ENCODE measurements at regions not wholly inside any gene's neighbourhood (a gene's known extent, or its start where the extent isn't known, plus 50 kb on each side); places are given as distances from the start of the nearest gene placed in this dataset.
"Not testable (repeated sequence)": the region's sequence is repeated elsewhere in the genome, so short reads cannot be mapped to it uniquely, and the experiment has no call there.

DNA sequence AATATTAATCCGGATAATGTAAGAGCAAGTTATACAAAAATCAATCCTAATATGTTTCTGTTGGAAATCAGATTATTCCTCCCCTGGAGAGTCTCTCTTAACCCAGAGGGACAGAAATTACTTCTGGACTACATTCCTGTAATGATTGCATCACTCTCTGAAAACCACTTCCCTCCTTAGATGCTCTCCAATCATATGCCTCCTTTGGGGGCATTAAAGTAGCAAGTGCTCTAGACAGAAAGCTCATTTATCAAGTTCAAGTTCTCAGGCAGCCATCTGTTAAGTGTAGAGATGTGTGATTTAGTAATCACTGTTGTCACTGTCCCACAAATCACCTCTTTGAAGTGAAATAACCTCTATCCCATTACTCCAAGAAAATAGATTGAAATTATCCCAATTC lies 247.1 kb downstream of the SLCO4C1 start:
- DNase-seq = no peak

GRCh38 chr5:102047073-102047472 lies 249.0 kb downstream of the SLCO4C1 start:
- not testable (repeated sequence) for DNase-seq

DNA sequence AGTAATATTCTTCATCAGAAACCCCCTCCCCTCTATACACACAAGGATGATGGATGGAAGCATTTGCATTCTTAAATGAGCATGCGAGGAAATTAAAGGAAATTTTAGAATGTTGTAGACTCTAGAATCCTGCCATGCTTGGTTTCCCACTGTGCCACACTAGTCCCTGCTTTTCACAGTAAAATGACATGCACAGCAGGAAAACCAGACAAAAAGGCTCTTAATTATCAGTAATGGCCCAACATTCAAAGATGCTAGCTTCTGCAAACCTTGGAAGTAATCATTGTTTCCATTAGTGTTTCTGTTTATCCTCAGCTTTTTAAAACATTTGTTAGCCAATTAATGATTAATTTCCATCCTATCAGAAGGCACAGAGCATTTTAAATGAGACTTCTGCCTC lies 255.8 kb downstream of the SLCO4C1 start:
- DNase-seq = no peak

DNA sequence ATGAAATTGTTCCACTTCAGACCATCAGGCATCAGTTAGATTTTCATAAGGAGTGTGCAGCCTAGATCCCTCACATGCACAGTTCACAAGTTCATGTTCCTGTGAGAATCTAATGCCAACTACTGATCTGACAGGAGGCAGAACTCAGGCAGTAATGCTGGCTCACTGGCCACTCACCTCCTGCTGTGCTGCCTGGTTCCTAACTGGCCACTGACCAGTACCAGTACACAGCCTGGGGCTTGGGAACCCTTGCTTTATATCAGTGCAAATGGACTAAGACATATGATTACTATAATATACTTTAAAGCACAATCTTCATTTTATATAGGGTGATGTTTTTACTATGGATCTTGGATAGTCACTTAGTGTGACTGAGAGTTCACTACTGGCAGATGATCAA lies 259.2 kb downstream of the SLCO4C1 start:
- DNase-seq = no peak

GRCh38 chr5:102031711-102032110 lies 264.4 kb downstream of the SLCO4C1 start:
- no peak for DNase-seq

DNA sequence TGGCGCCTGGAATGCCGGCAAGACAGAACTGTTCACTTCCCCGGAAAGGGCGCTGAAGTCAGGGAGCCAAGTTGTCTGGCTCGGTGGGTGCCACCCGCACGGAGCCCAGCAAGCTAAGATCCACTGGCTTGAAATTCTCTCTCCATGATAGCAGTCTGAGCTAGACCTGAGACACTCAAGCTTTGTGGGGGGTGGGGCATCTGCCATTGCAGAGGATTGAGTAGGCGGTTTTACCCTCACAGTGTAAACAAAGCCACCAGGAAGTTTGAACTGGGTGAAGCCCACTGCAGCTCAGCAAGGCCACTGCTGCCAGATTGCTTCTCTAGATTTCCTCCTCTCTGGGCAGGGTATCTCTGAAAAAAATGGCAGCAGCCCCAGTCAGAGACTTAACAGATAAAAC lies 277.4 kb downstream of the SLCO4C1 start:
- no peak for DNase-seq

GRCh38 chr5:102018279-102018678 lies 277.8 kb downstream of the SLCO4C1 start:
- no peak for DNase-seq

- no peak for DNase-seq
Measured at GRCh38 chr5:102014371-102014770, 281.7 kb downstream of the SLCO4C1 start.

GRCh38 chr5:102010644-102011043 lies 285.4 kb downstream of the SLCO4C1 start:
- DNase-seq = no peak

GRCh38 chr5:101997235-101997634 lies 298.8 kb downstream of the SLCO4C1 start:
- no peak for DNase-seq

GRCh38 chr5:101995585-101995984 lies 300.5 kb downstream of the SLCO4C1 start:
- DNase-seq = no peak

GRCh38 chr5:101991486-101991885 lies 304.6 kb downstream of the SLCO4C1 start:
- no peak for DNase-seq

- no peak for DNase-seq
Measured at GRCh38 chr5:101989659-101990058, 306.4 kb downstream of the SLCO4C1 start.

DNA sequence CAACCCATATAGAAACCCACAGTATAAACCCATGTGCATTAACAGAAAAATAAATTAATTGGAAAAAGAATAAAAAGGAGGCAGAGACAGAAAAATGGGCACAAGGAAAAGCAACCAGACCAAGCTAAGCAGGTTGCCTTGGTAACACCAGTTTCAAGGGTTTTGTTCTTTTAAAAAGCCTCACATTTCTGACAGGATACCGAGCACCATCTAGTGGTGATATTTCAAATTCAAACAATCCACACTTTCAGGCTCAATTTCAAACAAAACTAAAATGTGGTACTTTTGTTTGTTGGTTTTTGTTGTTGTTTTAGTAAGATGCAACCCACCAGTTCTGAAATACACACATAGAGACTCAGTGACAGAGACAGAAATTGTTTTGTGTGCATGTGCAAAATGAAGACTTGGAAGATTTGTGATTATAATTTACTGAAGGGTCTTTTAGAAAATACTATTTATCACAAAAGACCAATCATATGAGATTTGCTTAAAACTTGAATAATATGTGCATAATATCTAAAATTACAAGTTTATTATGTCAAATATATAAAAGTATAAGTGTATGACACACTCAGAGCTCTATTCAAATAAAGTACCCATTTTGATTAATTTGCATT lies 318.2 kb downstream of the SLCO4C1 start:
- no peak for DNase-seq

- DNase-seq = no peak
Measured at GRCh38 chr5:101976933-101977332, 319.2 kb downstream of the SLCO4C1 start.

DNA sequence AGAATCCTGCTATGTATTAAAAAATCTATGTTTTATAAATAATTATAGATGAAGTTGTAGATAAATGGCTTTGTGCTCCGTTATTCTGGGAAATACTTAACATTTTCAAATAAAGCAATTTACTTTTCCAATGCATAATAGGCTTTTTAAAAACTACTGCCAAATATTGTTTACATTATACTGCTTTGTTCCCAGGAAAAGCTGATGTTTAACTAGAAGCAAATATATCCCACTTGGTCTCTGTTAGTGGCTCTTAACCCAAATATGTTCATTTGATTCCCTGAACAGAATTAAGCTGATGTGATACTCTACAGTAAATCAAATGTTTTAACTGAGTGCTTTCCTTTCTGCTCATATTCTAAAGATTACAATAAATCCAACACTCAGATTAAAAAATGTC lies 326.3 kb downstream of the SLCO4C1 start:
- DNase-seq = no peak

GRCh38 chr5:101966476-101966875 lies 329.6 kb downstream of the SLCO4C1 start:
- DNase-seq = no peak

DNA sequence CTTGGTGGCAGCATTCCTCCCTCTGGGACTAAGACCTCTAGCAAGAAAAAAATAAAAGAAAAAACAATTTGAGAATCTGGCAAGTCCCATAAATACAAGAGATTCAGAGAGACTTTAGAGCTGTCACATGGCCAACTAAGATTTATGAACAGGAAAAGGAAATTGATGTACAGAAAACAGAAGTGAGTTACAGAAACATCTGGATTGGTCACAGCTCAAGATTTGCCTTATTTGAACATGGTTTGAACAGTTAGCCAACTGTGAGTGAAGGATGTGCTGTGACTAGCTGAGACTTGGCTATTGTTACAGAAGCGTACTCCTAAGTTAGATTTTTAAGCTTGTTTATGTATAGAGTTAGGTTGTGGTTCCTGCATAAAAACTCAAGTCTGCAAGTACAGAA lies 340.2 kb downstream of the SLCO4C1 start:
- no peak for DNase-seq

DNA sequence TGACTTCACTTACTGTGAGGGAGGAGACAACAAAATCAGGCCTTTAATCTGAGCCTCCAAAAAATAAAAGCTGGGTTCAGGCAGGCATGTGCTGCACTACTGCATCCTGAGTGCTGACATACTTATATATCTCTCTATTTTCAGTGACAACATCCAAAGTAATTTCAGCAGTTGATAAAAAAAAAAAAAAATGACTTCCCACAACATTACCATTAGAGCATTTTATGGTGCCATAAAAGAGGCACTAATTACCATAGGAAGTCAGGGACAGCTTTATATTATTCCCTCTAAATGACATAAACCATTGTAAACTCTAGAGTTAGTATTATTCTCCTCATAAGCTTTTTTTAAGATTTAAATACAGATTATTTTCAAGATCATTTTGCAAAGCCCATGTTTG lies 346.1 kb downstream of the SLCO4C1 start:
- DNase-seq = no peak

DNA sequence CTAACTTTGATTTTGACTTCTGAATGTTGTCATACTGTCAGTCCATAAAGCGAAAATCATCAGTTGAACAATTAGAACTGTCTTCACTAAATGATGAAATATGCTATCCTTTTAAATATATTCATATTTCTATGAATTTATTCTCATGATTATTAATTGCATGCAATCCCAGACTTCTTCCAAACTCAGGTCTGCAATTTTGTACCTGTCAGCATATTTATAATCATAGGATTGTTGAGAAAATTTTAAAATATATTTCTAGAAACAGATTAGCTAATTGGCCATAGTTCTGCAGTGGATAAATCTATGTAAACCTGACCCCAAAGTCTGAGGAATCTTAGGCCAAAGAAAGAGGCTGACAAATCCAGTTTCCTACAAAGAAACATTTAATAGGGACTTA lies 347.5 kb downstream of the SLCO4C1 start:
- DNase-seq = no peak

- DNase-seq = no peak
Measured at GRCh38 chr5:101943784-101944183, 352.3 kb downstream of the SLCO4C1 start.

GRCh38 chr5:101942321-101942882 lies 353.7 kb downstream of the SLCO4C1 start:
- no peak for DNase-seq

DNA sequence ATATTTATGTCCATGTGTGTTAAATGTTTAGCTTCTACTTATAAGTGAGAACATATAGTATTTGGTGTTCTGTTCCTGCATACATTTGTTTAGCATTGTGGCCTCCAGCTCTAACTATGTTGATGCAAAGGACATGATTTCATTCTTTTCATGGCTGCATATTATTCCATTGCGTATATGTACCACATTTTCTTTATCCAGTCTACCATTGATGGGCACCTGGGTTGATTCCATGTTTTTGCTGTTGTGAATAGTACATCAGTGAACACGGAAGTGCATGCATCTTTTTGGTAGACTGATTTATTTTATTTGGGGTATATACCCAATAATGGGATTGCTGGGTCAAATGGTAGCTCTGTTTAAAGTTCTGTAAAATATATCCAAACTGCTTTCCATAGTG lies 359.0 kb downstream of the SLCO4C1 start:
- no peak for DNase-seq

GRCh38 chr5:101935086-101935485 lies 361.0 kb downstream of the SLCO4C1 start:
- no peak for DNase-seq

GRCh38 chr5:101932599-101932998 lies 363.5 kb downstream of the SLCO4C1 start:
- no peak for DNase-seq

Data from activated gamma-delta T cell (primary cell).